ENCODE measurements at regions not wholly inside any gene's neighbourhood (a gene's known extent, or its start where the extent isn't known, plus 50 kb on each side); places are given as distances from the start of the nearest gene placed in this dataset.

- DNase-seq: no peak
These were observed 106.8 kb downstream of the SEMA6D start for GRCh38 chr15:47824147-47824546.

- DNase-seq: no peak
These were observed 112.4 kb downstream of the SEMA6D start for GRCh38 chr15:47829667-47830066.

GRCh38 chr15:47834093-47834492 is 116.8 kb downstream of the SEMA6D start:
- DNase-seq: no peak

- DNase-seq: no peak
These were observed 122.0 kb downstream of the SEMA6D start for GRCh38 chr15:47839233-47839825.

- no peak for DNase-seq
These were observed 125.9 kb downstream of the SEMA6D start for GRCh38 chr15:47843124-47843663.

GRCh38 chr15:47844437-47844836 is 127.1 kb downstream of the SEMA6D start:
- no peak for DNase-seq

- DNase-seq: no peak
These were observed 129.0 kb downstream of the SEMA6D start for GRCh38 chr15:47846128-47846868.

- no peak for DNase-seq
These were observed 129.6 kb downstream of the SEMA6D start for GRCh38 chr15:47846876-47847275.

- no peak for DNase-seq
These were observed 138.8 kb downstream of the SEMA6D start for GRCh38 chr15:47856071-47856470.

- no peak for DNase-seq
These were observed 139.9 kb downstream of the SEMA6D start for GRCh38 chr15:47857014-47857775.

GRCh38 chr15:47857776-47858167 is 140.5 kb downstream of the SEMA6D start:
- DNase-seq: no peak

- no peak for DNase-seq
These were observed 144.0 kb downstream of the SEMA6D start for GRCh38 chr15:47861111-47861903.

- DNase-seq: no peak
These were observed 145.1 kb downstream of the SEMA6D start for GRCh38 chr15:47862402-47862801.

GRCh38 chr15:47866446-47866845 is 149.1 kb downstream of the SEMA6D start:
- DNase-seq: no peak

- DNase-seq: no peak
These were observed 153.1 kb downstream of the SEMA6D start for GRCh38 chr15:47870300-47870955.

- peak; percentile 29 for DNase-seq
These were observed 153.8 kb downstream of the SEMA6D start for GRCh38 chr15:47870956-47871625.

GRCh38 chr15:47872208-47872607 is 154.9 kb downstream of the SEMA6D start:
- no peak for DNase-seq

GRCh38 chr15:47872869-47873432 is 155.6 kb downstream of the SEMA6D start:
- DNase-seq: no peak

GRCh38 chr15:47876986-47877385 is 159.7 kb downstream of the SEMA6D start:
- DNase-seq: no peak

- no peak for DNase-seq
These were observed 160.5 kb downstream of the SEMA6D start for GRCh38 chr15:47877836-47878235.

- no peak for DNase-seq
These were observed 168.6 kb downstream of the SEMA6D start for GRCh38 chr15:47885920-47886319.

All from SHP77 treated with DMSO at 0.1 percent for 48 hours (cell line).